CD4-positive, alpha-beta T cell (primary cell): ENCODE measurements at regions not wholly inside any gene's neighbourhood (a gene's known extent, or its start where the extent isn't known, plus 50 kb on each side); places are given as distances from the start of the nearest gene placed in this dataset.

Source experiments
- ATAC-seq: fragments of 200-7000 bp; cut with Tn5 transposase; one replicate; pipeline ENCODE4 v1.10.0; 2022; ENCODE audit warnings: mild to moderate bottlenecking; ENCODE audit not compliant: poor library complexity
- CTCF ChIA-PET: fragments of 350-600 bp; sonication (Branson Sonifier 250); formaldehyde crosslinking; loops from one replicate; lab custom pipeline; 2021; ENCODE audit warnings: antibody characterized with exemption, inconsistent platforms; lab: Charles Lee
- POLR2A ChIA-PET: fragments of 350-600 bp; sonication (Branson Sonifier 250); formaldehyde crosslinking; loops from one replicate; lab custom pipeline; 2021; ENCODE audit warnings: antibody characterized with exemption, inconsistent platforms; lab: Charles Lee
- DNase-seq, 14 experiments: peaks; one replicate each; pipeline ENCODE4 v3.0.0-alpha.2; 2013 to 2020; ENCODE audit warnings: mixed read lengths in 2 of 14
- H3K27ac ChIP-seq, 2 donors: one replicate each; pipeline versions ENCODE4 v1.5.1 to v1.7.0; 2013; ENCODE audit warnings: low read length in 2 of 2, low read depth in 1 of 2, mild to moderate bottlenecking in 1 of 2
- H3K27me3 ChIP-seq, 2 experiments: 1 replicate in 1 of 2; 2 replicates in 1 of 2; pipeline versions ENCODE4 v1.6.1 to v1.7.0; 2013; ENCODE audit warnings: low read length in 2 of 2, control low read depth in 1 of 2, mild to moderate bottlenecking in 1 of 2, moderate library complexity in 1 of 2; ENCODE audit not compliant: insufficient read depth in 2 of 2, control insufficient read depth in 1 of 2
- H3K36me3 ChIP-seq: one replicate; pipeline ENCODE4 v1.6.1; 2013; ENCODE audit warnings: low read length, control low read depth; ENCODE audit not compliant: insufficient read depth
- H3K4me1 ChIP-seq: one replicate; pipeline ENCODE4 v1.6.1; 2013; ENCODE audit warnings: low read length, control low read depth; ENCODE audit not compliant: insufficient read depth
- H3K4me3 ChIP-seq: one replicate; pipeline ENCODE4 v1.5.1; 2013; ENCODE audit warnings: mild to moderate bottlenecking, low read length, moderate library complexity
- H3K9me3 ChIP-seq, 2 experiments: 1 replicate in 1 of 2; 2 replicates in 1 of 2; pipeline versions ENCODE4 v1.6.1 to v1.7.0; 2013; ENCODE audit warnings: low read length in 2 of 2, mild to moderate bottlenecking in 2 of 2, control low read depth in 1 of 2, moderate library complexity in 1 of 2; ENCODE audit not compliant: control insufficient read depth in 1 of 2, insufficient read depth in 1 of 2
- H3K27ac Mint-ChIP-seq: one replicate; pipeline ENCODE4 v1.8.0; 2020; ENCODE audit warnings: mixed read lengths
- H3K27me3 Mint-ChIP-seq: one replicate; pipeline ENCODE4 v1.8.0; 2021; ENCODE audit warnings: mixed read lengths
- H3K36me3 Mint-ChIP-seq: one replicate; pipeline ENCODE4 v1.8.0; 2021; ENCODE audit warnings: low read depth, mixed read lengths
- H3K4me1 Mint-ChIP-seq: one replicate; pipeline ENCODE4 v1.8.0; 2021; ENCODE audit warnings: low read depth, mixed read lengths
- H3K4me3 Mint-ChIP-seq: one replicate; pipeline ENCODE4 v1.8.0; 2020; ENCODE audit warnings: mild to moderate bottlenecking, mixed read lengths
- H3K9me3 Mint-ChIP-seq: one replicate; pipeline ENCODE4 v1.8.0; 2020; ENCODE audit warnings: mixed read lengths
- CTCF ChIP-seq: fragments of 200-600 bp; IDR thresholded peaks from one replicate; pipeline ENCODE4 v1.8.0; 2022; ENCODE audit warnings: antibody characterized with exemption, mild to moderate bottlenecking
- intact Hi-C, 2 experiments: fragments of 100-400 bp; cut with DNase I in 1 of 2; cut with micrococcal nuclease in 1 of 2; formaldehyde crosslinking; loops; one replicate each; pipeline versions ENCODE4 v1.15.1 to v1.9.0; 2023 to 2025; cut with DNase I, micrococcal nuclease

- Histone ChIP-seq H3K27me3 (no peaks in the 10 kb centered on the region), H3K27ac (no peak overlapping the region), H3K4me3 (no peak overlapping the region), H3K36me3 (no peaks in the 10 kb centered on the region), H3K4me1 (no peaks in the 10 kb centered on the region), H3K9me3 (no peaks in the 10 kb centered on the region)
- Mint-ChIP-seq H3K36me3 (no peaks in the 10 kb centered on the region), H3K9me3 (no peaks in the 10 kb centered on the region), H3K27ac (no peak overlapping the region), H3K4me3 (no peak overlapping the region), H3K4me1 (no peaks in the 10 kb centered on the region), H3K27me3 (no peaks in the 10 kb centered on the region)
- ChIA-PET POLR2A (no interaction called here), CTCF (no interaction called here)
- DNase-seq = no peak
- TF ChIP-seq CTCF = no peak
- ATAC-seq = no peak
- intact Hi-C loops = no loop called here
Observed at GRCh38 chr10:78581133-78581694, 487.6 kb upstream of the ZMIZ1 start.

GRCh38 chr10:78582540-78582939 is 486.2 kb upstream of the ZMIZ1 start:
- no peaks in the 10 kb centered on the region for H3K27me3 Mint-ChIP-seq
- CTCF ChIA-PET = no interaction called here
- Histone ChIP-seq H3K9me3 (no peaks in the 10 kb centered on the region), H3K36me3 (no peaks in the 10 kb centered on the region), H3K4me3 (no peak overlapping the region), H3K27ac (no peak overlapping the region), H3K4me1 (no peaks in the 10 kb centered on the region), H3K27me3 (no peaks in the 10 kb centered on the region)
- H3K36me3 Mint-ChIP-seq = no peaks in the 10 kb centered on the region
- POLR2A ChIA-PET = no interaction called here
- H3K27ac Mint-ChIP-seq = no peak overlapping the region
- no peak overlapping the region for H3K4me3 Mint-ChIP-seq
- no peak for TF ChIP-seq CTCF
- DNase-seq (no peak), ATAC-seq (no peak)
- no peaks in the 10 kb centered on the region for H3K4me1 Mint-ChIP-seq
- intact Hi-C loops = no loop called here
- H3K9me3 Mint-ChIP-seq = no peaks in the 10 kb centered on the region

- H3K27ac Mint-ChIP-seq = no peak overlapping the region
- H3K36me3 Mint-ChIP-seq = no peaks in the 10 kb centered on the region
- Histone ChIP-seq H3K9me3 (no peaks in the 10 kb centered on the region), H3K4me3 (no peak overlapping the region), H3K36me3 (no peaks in the 10 kb centered on the region), H3K27ac (no peak overlapping the region), H3K27me3 (no peaks in the 10 kb centered on the region), H3K4me1 (no peaks in the 10 kb centered on the region)
- CTCF ChIA-PET = no interaction called here
- no peaks in the 10 kb centered on the region for H3K9me3 Mint-ChIP-seq
- POLR2A ChIA-PET = no interaction called here
- H3K4me1 Mint-ChIP-seq = no peaks in the 10 kb centered on the region
- H3K27me3 Mint-ChIP-seq = no peaks in the 10 kb centered on the region
- DNase-seq (no peak), ATAC-seq (no peak)
- TF ChIP-seq CTCF = no peak
- intact Hi-C loops = no loop called here
- no peak overlapping the region for H3K4me3 Mint-ChIP-seq
Observed at GRCh38 chr10:78584266-78584665, 484.5 kb upstream of the ZMIZ1 start.
